Neural cell (in vitro differentiated cells): ENCODE measurements at regions not wholly inside any gene's neighbourhood (a gene's known extent, or its start where the extent isn't known, plus 50 kb on each side); places are given as distances from the start of the nearest gene placed in this dataset.

ENCODE experiments used
- H2AFZ ChIP-seq: fragments of 200-600, 300-800 bp; sonication (generic), shearing (Covaris generic); 2 replicates; pipeline ENCODE4 v1.6.0; 2014; ENCODE audit warnings: low read depth, mild to moderate bottlenecking, antibody characterized with exemption, low read length, moderate library complexity
- H3F3A ChIP-seq: fragments of 200-600 bp; shearing (Covaris generic); 2 replicates; pipeline ENCODE4 v1.6.1; 2016; ENCODE audit warnings: mild to moderate bottlenecking, moderate library complexity, mixed read lengths, antibody characterized with exemption, low read length; ENCODE audit not compliant: insufficient read depth, poor library complexity, severe bottlenecking
- H3K27ac ChIP-seq: fragments of 200-600, 300-800 bp; sonication (generic), shearing (Covaris generic); 2 replicates; pipeline ENCODE4 v1.5.1; 2014; ENCODE audit warnings: mild to moderate bottlenecking, low read length, moderate library complexity
- H3K27me3 ChIP-seq: fragments of 300-800, 200-600 bp; sonication (generic), shearing (Covaris generic); 2 replicates; pipeline ENCODE4 v1.6.0; 2014; ENCODE audit warnings: mild to moderate bottlenecking, low read depth, low read length, moderate library complexity; ENCODE audit not compliant: insufficient read depth
- H3K36me3 ChIP-seq: fragments of 300-800, 200-600 bp; sonication (generic), shearing (Covaris generic); 2 replicates; pipeline ENCODE4 v1.5.1; 2014; ENCODE audit warnings: mild to moderate bottlenecking, antibody characterized with exemption, low read length, moderate library complexity; ENCODE audit not compliant: insufficient read depth
- H3K4me2 ChIP-seq: fragments of 300-800, 200-600 bp; sonication (generic), shearing (Covaris generic); 2 replicates; pipeline ENCODE4 v1.6.0; 2014; ENCODE audit warnings: mild to moderate bottlenecking, low read length
- H3K4me3 ChIP-seq: fragments of 300-800, 200-600 bp; sonication (generic), shearing (Covaris generic); 2 replicates; pipeline ENCODE4 v1.5.1; 2014; ENCODE audit warnings: mild to moderate bottlenecking, low read length, moderate library complexity
- H3K79me2 ChIP-seq: fragments of 200-600 bp; shearing (Covaris generic); replicated peaks from 2 replicates; pipeline ENCODE4 v1.6.0; 2014; ENCODE audit warnings: mild to moderate bottlenecking, low read length, moderate library complexity; ENCODE audit not compliant: insufficient read depth
- H3K9ac ChIP-seq: fragments of 300-800, 200-600 bp; sonication (generic), shearing (Covaris generic); 2 replicates; pipeline ENCODE4 v1.6.1; 2016; ENCODE audit warnings: mild to moderate bottlenecking, low read length, mixed read lengths
- H3K9me2 ChIP-seq: fragments of 200-600 bp; shearing (Covaris generic); 2 replicates; pipeline ENCODE4 v1.6.1; 2016; ENCODE audit warnings: mild to moderate bottlenecking, low read length, mixed read lengths; ENCODE audit not compliant: insufficient read depth
- H3K9me3 ChIP-seq: fragments of 200-600, 300-800 bp; sonication (generic), shearing (Covaris generic); 2 replicates; pipeline ENCODE4 v1.6.1; 2016; ENCODE audit warnings: mild to moderate bottlenecking, mixed run types, low read length, moderate library complexity, mixed read lengths
- H4K20me1 ChIP-seq: fragments of 200-600 bp; shearing (Covaris generic); 2 replicates; pipeline ENCODE4 v1.6.1; 2016; ENCODE audit warnings: mild to moderate bottlenecking, mixed run types; ENCODE audit not compliant: insufficient read depth
- CTCF ChIP-seq: fragments of 450-650 bp; IDR thresholded peaks from 2 replicates; pipeline ENCODE4 v1.5.1; 2014; ENCODE audit warnings: antibody characterized with exemption, mild to moderate bottlenecking, moderate library complexity; ENCODE audit not compliant: poor library complexity, severe bottlenecking
- EP300 ChIP-seq: fragments of 450-650 bp; conservative IDR thresholded peaks from 2 replicates; pipeline ENCODE4 v1.6.1; 2014; ENCODE audit warnings: antibody characterized with exemption, mild to moderate bottlenecking, moderate library complexity; ENCODE audit not compliant: poor library complexity, severe bottlenecking
- EZH2 ChIP-seq: fragments of 200-600, 300-800 bp; shearing (Covaris generic), sonication (generic); IDR thresholded peaks from 2 replicates; pipeline ENCODE4 v1.6.1; 2014; ENCODE audit warnings: antibody characterized with exemption, low read length, borderline replicate concordance, mild to moderate bottlenecking; ENCODE audit not compliant: insufficient read depth, poor library complexity, severe bottlenecking
- MXI1 ChIP-seq: fragments of 450-650 bp; conservative IDR thresholded peaks from 2 replicates; pipeline ENCODE4 v1.6.1; 2014; ENCODE audit warnings: antibody characterized with exemption, mild to moderate bottlenecking; ENCODE audit not compliant: poor library complexity, severe bottlenecking
- POLR2AphosphoS5 ChIP-seq: IDR thresholded peaks from 2 replicates; pipeline ENCODE4 v1.6.1; 2012
- RAD21 ChIP-seq: fragments of 450-650 bp; conservative IDR thresholded peaks from 2 replicates; pipeline ENCODE4 v1.6.1; 2014; ENCODE audit warnings: antibody characterized with exemption, mild to moderate bottlenecking, moderate library complexity
- REST ChIP-seq: IDR thresholded peaks from 2 replicates; pipeline ENCODE4 v1.6.1; 2012; ENCODE audit warnings: borderline replicate concordance
- SMC3 ChIP-seq: fragments of 450-650 bp; conservative IDR thresholded peaks from 2 replicates; pipeline ENCODE4 v1.6.1; 2014; ENCODE audit warnings: antibody characterized with exemption, mild to moderate bottlenecking, moderate library complexity; ENCODE audit not compliant: poor library complexity
- TAF1 ChIP-seq: IDR thresholded peaks from 2 replicates; pipeline ENCODE4 v1.6.1; 2012; ENCODE audit warnings: low read depth

- H3K9ac ChIP-seq: no peak overlapping the region
- TF ChIP-seq TAF1: no peak
- TF ChIP-seq CTCF: no peak
- TF ChIP-seq SMC3: no peak
- no peak for TF ChIP-seq RAD21
- TF ChIP-seq POLR2AphosphoS5: no peak
- no peak for TF ChIP-seq MXI1
- no peak for TF ChIP-seq EP300
- no peak for TF ChIP-seq EZH2
- no peak for TF ChIP-seq REST
- H3K27ac ChIP-seq: no peak overlapping the region
- H3K9me2 ChIP-seq: no peaks in the 10 kb centered on the region
- H4K20me1 ChIP-seq: no peaks in the 10 kb centered on the region
- H3K79me2 ChIP-seq: no peaks in the 10 kb centered on the region
- no peak overlapping the region for H3K4me3 ChIP-seq
- H3K36me3 ChIP-seq: no peaks in the 10 kb centered on the region
- H2AFZ ChIP-seq: no peak overlapping the region
- H3K27me3 ChIP-seq: no peaks in the 10 kb centered on the region
- H3F3A ChIP-seq: no peaks in the 10 kb centered on the region
- H3K4me2 ChIP-seq: no peak overlapping the region
- no peaks in the 10 kb centered on the region for H3K9me3 ChIP-seq
Measured at GRCh38 chr21:35361988-35362387, 312.9 kb upstream of the RUNX1 start.

GRCh38 chr21:35360870-35361570 is 311.9 kb upstream of the RUNX1 start:
- no peaks in the 10 kb centered on the region for H4K20me1 ChIP-seq
- H3K9ac ChIP-seq: no peak overlapping the region
- no peak overlapping the region for H3K27ac ChIP-seq
- H3K36me3 ChIP-seq: no peaks in the 10 kb centered on the region
- H2AFZ ChIP-seq: no peak overlapping the region
- H3K4me3 ChIP-seq: no peak overlapping the region
- no peak for TF ChIP-seq TAF1
- no peak overlapping the region for H3K4me2 ChIP-seq
- H3K27me3 ChIP-seq: no peaks in the 10 kb centered on the region
- no peaks in the 10 kb centered on the region for H3K9me2 ChIP-seq
- H3K9me3 ChIP-seq: no peaks in the 10 kb centered on the region
- H3F3A ChIP-seq: no peaks in the 10 kb centered on the region
- no peaks in the 10 kb centered on the region for H3K79me2 ChIP-seq
